ENCODE measurements at regions not wholly inside any gene's neighbourhood (a gene's known extent, or its start where the extent isn't known, plus 50 kb on each side); places are given as distances from the start of the nearest gene placed in this dataset.

GRCh38 chr13:39810091-39810877 lies 154.8 kb downstream of the COG6 start:
- Histone ChIP-seq H3K79me1 (ENCODE audit: low read length) (no peaks in the 10 kb centered on the region), H3K27ac (ENCODE audit: low read depth, low read length) (no peak overlapping the region), H3K4me1 (ENCODE audit: control insufficient read depth in 1 of 2, insufficient read depth in 2 of 2, low read length in 2 of 2) (peaks cover 0 to 3% of the 10 kb centered on the region in 2 experiments), H2BK120ac (ENCODE audit: insufficient read depth, low read length, poor library complexity) (peak overlapping the region; percentile 48), H3K4ac (ENCODE audit: low read depth, low read length) (no peak overlapping the region), H2BK12ac (ENCODE audit: low read length) (peak overlapping the region; percentile 85), H3K9ac (ENCODE audit: low read length) (no peak overlapping the region), H3K9me3 (ENCODE audit: insufficient read depth, low read depth, low read length) (no peaks in the 10 kb centered on the region), H3K4me3 (ENCODE audit: low read depth, low read length) (no peak overlapping the region), H3K18ac (ENCODE audit: low read length) (peak overlapping the region; percentile 34), H4K91ac (ENCODE audit: low read depth, low read length) (peak overlapping the region; percentile 21), H4K12ac (ENCODE audit: low read depth, low read length) (no peak overlapping the region), H3K36me3 (ENCODE audit: control insufficient read depth in 1 of 2, insufficient read depth in 2 of 2, low read length in 2 of 2) (no peaks in the 10 kb centered on the region), H2BK5ac (ENCODE audit: low read depth, low read length, poor library complexity) (peak overlapping the region; percentile 8), H4K8ac (ENCODE audit: low read depth, low read length) (peak overlapping the region; percentile 5), H3K27me3 (ENCODE audit: insufficient read depth, low read length) (no peaks in the 10 kb centered on the region), H3K14ac (ENCODE audit: low read length) (peak overlapping the region; percentile 24), H2AFZ (ENCODE audit: insufficient read depth, low read length, poor library complexity) (no peak overlapping the region), H2AK5ac (ENCODE audit: low read length) (peak overlapping the region; percentile 49), H3K23ac (ENCODE audit: low read length) (no peak overlapping the region), H3K4me2 (ENCODE audit: low read length) (no peak overlapping the region), H3K79me2 (ENCODE audit: control insufficient read depth, insufficient read depth, low read length, poor library complexity) (no peaks in the 10 kb centered on the region)
- peak; percentile 27 to 35 for DNase-seq
- no CpG with 5 or more reads among the region's 10 CpGs for WGBS (ENCODE audit: extremely low coverage, insufficient coverage, insufficient read length)

- no peak overlapping the region for H2BK5ac ChIP-seq (ENCODE audit: low read depth, low read length, poor library complexity)
- H3K23ac ChIP-seq (ENCODE audit: low read length): no peak overlapping the region
- no peak for DNase-seq
- no peak overlapping the region for H4K12ac ChIP-seq (ENCODE audit: low read depth, low read length)
- H4K8ac ChIP-seq (ENCODE audit: low read depth, low read length): no peak overlapping the region
- peak overlapping the region; percentile 12 for H2BK12ac ChIP-seq (ENCODE audit: low read length)
- no peak overlapping the region for H2AK5ac ChIP-seq (ENCODE audit: low read length)
- no peak overlapping the region for H3K27ac ChIP-seq (ENCODE audit: low read depth, low read length)
- H3K4me3 ChIP-seq (ENCODE audit: low read depth, low read length): no peak overlapping the region
- no peak overlapping the region for H3K9ac ChIP-seq (ENCODE audit: low read length)
- no peak overlapping the region for H3K4ac ChIP-seq (ENCODE audit: low read depth, low read length)
- no peaks in the 10 kb centered on the region for H3K36me3 ChIP-seq (ENCODE audit: control insufficient read depth in 1 of 2, insufficient read depth in 2 of 2, low read length in 2 of 2)
- H4K91ac ChIP-seq (ENCODE audit: low read depth, low read length): peak overlapping the region; percentile 32
- peak overlapping the region; percentile 47 for H2BK120ac ChIP-seq (ENCODE audit: insufficient read depth, low read length, poor library complexity)
- no peaks in the 10 kb centered on the region for H3K79me2 ChIP-seq (ENCODE audit: control insufficient read depth, insufficient read depth, low read length, poor library complexity)
- H3K14ac ChIP-seq (ENCODE audit: low read length): no peak overlapping the region
- peak overlapping the region; percentile 8 for H3K18ac ChIP-seq (ENCODE audit: low read length)
- WGBS (ENCODE audit: extremely low coverage, insufficient coverage, insufficient read length): no CpG with 5 or more reads among the region's 6 CpGs
- no peak overlapping the region for H2AFZ ChIP-seq (ENCODE audit: insufficient read depth, low read length, poor library complexity)
- H3K4me1 ChIP-seq (ENCODE audit: control insufficient read depth in 1 of 2, insufficient read depth in 2 of 2, low read length in 2 of 2): peaks cover 0 to 3% of the 10 kb centered on the region in 2 experiments
- no peaks in the 10 kb centered on the region for H3K79me1 ChIP-seq (ENCODE audit: low read length)
- no peaks in the 10 kb centered on the region for H3K27me3 ChIP-seq (ENCODE audit: insufficient read depth, low read length)
- no peak overlapping the region for H3K4me2 ChIP-seq (ENCODE audit: low read length)
- H3K9me3 ChIP-seq (ENCODE audit: insufficient read depth, low read depth, low read length): no peaks in the 10 kb centered on the region
Measured at GRCh38 chr13:39811051-39811450, 155.6 kb downstream of the COG6 start.

GRCh38 chr13:39811696-39812095 lies 156.2 kb downstream of the COG6 start:
- Histone ChIP-seq H4K8ac (ENCODE audit: low read depth, low read length) (no peak overlapping the region), H3K4me2 (ENCODE audit: low read length) (no peak overlapping the region), H3K4ac (ENCODE audit: low read depth, low read length) (no peak overlapping the region), H3K14ac (ENCODE audit: low read length) (no peak overlapping the region), H3K23ac (ENCODE audit: low read length) (no peak overlapping the region), H3K18ac (ENCODE audit: low read length) (no peak overlapping the region), H3K9ac (ENCODE audit: low read length) (no peak overlapping the region), H2BK120ac (ENCODE audit: insufficient read depth, low read length, poor library complexity) (no peak overlapping the region), H2AFZ (ENCODE audit: insufficient read depth, low read length, poor library complexity) (no peak overlapping the region), H3K27me3 (ENCODE audit: insufficient read depth, low read length) (no peaks in the 10 kb centered on the region), H4K12ac (ENCODE audit: low read depth, low read length) (no peak overlapping the region), H4K91ac (ENCODE audit: low read depth, low read length) (peak overlapping the region; percentile 77), H3K4me3 (ENCODE audit: low read depth, low read length) (no peak overlapping the region), H2BK5ac (ENCODE audit: low read depth, low read length, poor library complexity) (no peak overlapping the region), H3K79me1 (ENCODE audit: low read length) (no peaks in the 10 kb centered on the region), H3K9me3 (ENCODE audit: insufficient read depth, low read depth, low read length) (no peaks in the 10 kb centered on the region), H2BK12ac (ENCODE audit: low read length) (peak overlapping the region; percentile 84), H2AK5ac (ENCODE audit: low read length) (peak overlapping the region; percentile 88), H3K27ac (ENCODE audit: low read depth, low read length) (no peak overlapping the region), H3K79me2 (ENCODE audit: control insufficient read depth, insufficient read depth, low read length, poor library complexity) (no peaks in the 10 kb centered on the region), H3K4me1 (ENCODE audit: control insufficient read depth in 1 of 2, insufficient read depth in 2 of 2, low read length in 2 of 2) (peaks cover 0 to 3% of the 10 kb centered on the region in 2 experiments), H3K36me3 (ENCODE audit: control insufficient read depth in 1 of 2, insufficient read depth in 2 of 2, low read length in 2 of 2) (no peaks in the 10 kb centered on the region)
- no CpG with 5 or more reads among the region's 5 CpGs for WGBS (ENCODE audit: extremely low coverage, insufficient coverage, insufficient read length)
- DNase-seq: no peak

- Histone ChIP-seq H3K79me2 (ENCODE audit: control insufficient read depth, insufficient read depth, low read length, poor library complexity) (no peaks in the 10 kb centered on the region), H3K18ac (ENCODE audit: low read length) (no peak overlapping the region), H2AK5ac (ENCODE audit: low read length) (no peak overlapping the region), H3K23ac (ENCODE audit: low read length) (no peak overlapping the region), H3K4ac (ENCODE audit: low read depth, low read length) (no peak overlapping the region), H2BK5ac (ENCODE audit: low read depth, low read length, poor library complexity) (no peak overlapping the region), H2AFZ (ENCODE audit: insufficient read depth, low read length, poor library complexity) (no peak overlapping the region), H3K27me3 (ENCODE audit: insufficient read depth, low read length) (no peaks in the 10 kb centered on the region), H3K79me1 (ENCODE audit: low read length) (no peaks in the 10 kb centered on the region), H3K4me1 (ENCODE audit: control insufficient read depth in 1 of 2, insufficient read depth in 2 of 2, low read length in 2 of 2) (peaks cover 0 to 5% of the 10 kb centered on the region in 2 experiments), H3K4me3 (ENCODE audit: low read depth, low read length) (no peak overlapping the region), H2BK120ac (ENCODE audit: insufficient read depth, low read length, poor library complexity) (peak overlapping the region; percentile 31), H3K9ac (ENCODE audit: low read length) (no peak overlapping the region), H3K27ac (ENCODE audit: low read depth, low read length) (no peak overlapping the region), H4K12ac (ENCODE audit: low read depth, low read length) (no peak overlapping the region), H3K4me2 (ENCODE audit: low read length) (no peak overlapping the region), H4K91ac (ENCODE audit: low read depth, low read length) (no peak overlapping the region), H4K8ac (ENCODE audit: low read depth, low read length) (no peak overlapping the region), H3K9me3 (ENCODE audit: insufficient read depth, low read depth, low read length) (peaks cover 2% of the 10 kb centered on the region), H3K14ac (ENCODE audit: low read length) (no peak overlapping the region), H2BK12ac (ENCODE audit: low read length) (no peak overlapping the region), H3K36me3 (ENCODE audit: control insufficient read depth in 1 of 2, insufficient read depth in 2 of 2, low read length in 2 of 2) (no peaks in the 10 kb centered on the region)
- no peak for DNase-seq
- no CpG with 5 or more reads among the region's 5 CpGs for WGBS (ENCODE audit: extremely low coverage, insufficient coverage, insufficient read length)
Measured at GRCh38 chr13:39815345-39816111, 160.1 kb downstream of the COG6 start.

Data from trophoblast cell (in vitro differentiated cells and primary cell).